GM18873 (cell line): ENCODE measurements at regions not wholly inside any gene's neighbourhood (a gene's known extent, or its start where the extent isn't known, plus 50 kb on each side); places are given as distances from the start of the nearest gene placed in this dataset.
"Not testable (repeated sequence)": the region's sequence is repeated elsewhere in the genome, so short reads cannot be mapped to it uniquely, and the experiment has no call there.

ENCODE experiments used
- ATAC-seq: cut with Tn5 transposase; IDR thresholded peaks from one replicate; pipeline ENCODE4 v1.9.1; 2021; ENCODE audit warnings: mild to moderate bottlenecking, moderate library complexity, moderate number of reproducible peaks; ENCODE audit not compliant: unreplicated experiment, low FRiP score

DNA sequence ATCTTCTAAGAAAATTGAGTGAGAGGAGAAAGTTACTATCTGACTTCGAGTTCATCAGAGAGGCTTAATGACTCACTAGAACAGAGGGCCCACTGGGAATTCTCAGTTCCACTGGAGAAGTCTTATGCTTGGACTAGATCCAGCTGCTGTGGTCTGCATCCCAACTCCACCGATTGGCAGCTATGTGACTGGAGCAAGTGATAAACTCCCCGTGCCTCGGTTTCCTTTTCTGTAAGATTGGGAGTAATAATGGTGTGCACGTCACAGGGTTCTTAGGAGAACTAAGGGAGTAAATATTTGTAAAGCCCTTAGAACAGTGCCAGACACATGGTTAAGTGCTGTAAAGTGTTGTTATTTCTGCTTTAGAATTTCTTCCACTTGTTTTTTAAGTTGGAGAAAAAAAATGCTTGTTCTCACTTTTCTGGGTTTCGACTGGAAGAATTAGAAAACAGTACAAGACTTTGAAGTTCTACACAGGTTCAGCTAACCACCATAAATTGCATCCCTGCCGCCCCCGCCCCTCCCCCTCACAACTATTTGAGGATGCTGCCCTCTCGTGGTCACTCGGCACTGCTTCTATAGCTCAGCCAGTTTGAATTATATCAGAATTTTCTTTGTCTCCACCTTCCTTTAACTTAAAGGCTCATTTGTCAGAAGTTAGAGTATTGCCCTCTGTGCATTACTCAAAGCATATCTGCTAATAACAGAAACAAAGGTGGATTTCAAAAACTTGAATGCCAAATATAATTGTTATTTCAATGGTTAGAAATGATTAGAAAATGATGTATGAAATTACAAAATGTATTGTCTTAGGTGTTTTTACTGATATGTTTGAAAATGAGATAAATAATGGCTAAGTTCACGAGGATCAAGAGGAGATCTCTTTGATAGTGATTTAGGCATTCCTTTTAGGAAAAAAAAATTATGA, 95.0 kb upstream of the IFNGR1 start:
- ATAC-seq: no peak

GRCh38 chr6:137313211-137313610, 94.0 kb upstream of the IFNGR1 start:
- ATAC-seq: no peak

DNA sequence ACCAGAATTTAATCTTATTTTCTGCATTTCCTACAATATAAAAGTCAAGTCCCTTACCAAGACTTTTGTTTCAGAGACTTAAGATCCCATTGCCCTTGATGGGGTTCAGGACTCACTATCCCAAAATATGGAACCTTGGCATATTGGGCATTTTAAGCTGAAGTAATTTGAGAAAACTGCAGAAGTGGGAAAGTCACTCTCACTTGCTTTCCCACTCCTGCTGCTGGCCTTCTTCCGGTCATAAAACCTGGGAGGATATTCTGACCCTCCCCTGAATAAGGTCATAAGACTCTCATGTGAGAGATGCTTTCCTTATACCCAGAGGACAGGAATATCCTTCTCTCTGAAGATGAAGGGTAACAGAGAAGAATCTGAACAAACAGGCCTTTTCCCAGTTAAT, 92.8 kb upstream of the IFNGR1 start:
- no peak for ATAC-seq

GRCh38 chr6:137309078-137309762, 90.0 kb upstream of the IFNGR1 start:
- no peak for ATAC-seq

DNA sequence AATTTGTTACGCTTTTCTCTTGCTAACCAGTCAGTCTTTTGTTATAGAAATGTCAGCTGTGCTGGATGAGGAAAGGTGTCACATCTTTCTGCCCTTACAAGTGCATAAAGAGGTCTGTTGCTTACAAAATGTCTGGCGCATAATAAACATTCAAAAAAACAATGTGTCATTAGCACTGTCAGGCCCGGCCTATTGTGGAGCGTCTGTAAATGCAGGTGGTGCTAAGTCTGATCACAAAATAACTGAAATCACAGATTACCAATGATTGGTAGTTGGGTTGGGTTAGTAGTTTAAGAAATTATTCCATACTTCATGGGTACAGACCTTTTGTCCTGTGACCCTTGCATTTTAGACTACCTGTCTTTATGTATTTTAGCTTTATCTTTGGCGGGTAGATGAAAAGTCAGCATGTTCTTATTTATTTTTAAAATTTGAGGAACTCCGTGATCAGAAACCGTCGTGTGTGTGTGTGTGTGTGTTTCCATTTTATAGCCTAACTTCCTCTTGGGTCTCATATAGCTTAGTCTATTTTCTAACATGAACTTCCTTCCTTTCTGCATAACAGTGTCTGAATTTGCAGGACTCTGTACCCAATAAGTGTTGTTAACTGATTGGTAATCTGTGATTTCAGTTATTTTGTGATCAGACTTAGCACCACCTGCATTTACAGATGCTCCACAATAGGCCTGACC, 88.1 kb upstream of the IFNGR1 start:
- ATAC-seq: no peak

DNA sequence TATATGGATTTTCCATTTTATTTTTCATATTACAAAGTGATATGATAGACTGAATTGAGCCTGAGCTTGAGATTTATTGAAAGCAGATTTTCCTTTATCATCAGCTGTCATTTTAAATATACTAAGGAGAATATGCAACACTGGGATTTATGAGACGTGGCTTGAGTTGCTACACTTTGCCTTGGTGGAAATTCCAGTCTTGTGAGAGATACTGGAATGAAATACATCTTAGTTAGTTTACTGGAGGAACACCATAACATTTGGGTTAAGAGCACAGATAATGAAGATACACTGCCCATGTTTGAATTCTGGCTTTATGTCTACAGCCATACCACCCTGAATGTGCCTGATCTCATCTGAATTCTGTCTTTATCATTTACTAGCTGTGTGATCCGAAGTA, 86.5 kb upstream of the IFNGR1 start:
- no peak for ATAC-seq

DNA sequence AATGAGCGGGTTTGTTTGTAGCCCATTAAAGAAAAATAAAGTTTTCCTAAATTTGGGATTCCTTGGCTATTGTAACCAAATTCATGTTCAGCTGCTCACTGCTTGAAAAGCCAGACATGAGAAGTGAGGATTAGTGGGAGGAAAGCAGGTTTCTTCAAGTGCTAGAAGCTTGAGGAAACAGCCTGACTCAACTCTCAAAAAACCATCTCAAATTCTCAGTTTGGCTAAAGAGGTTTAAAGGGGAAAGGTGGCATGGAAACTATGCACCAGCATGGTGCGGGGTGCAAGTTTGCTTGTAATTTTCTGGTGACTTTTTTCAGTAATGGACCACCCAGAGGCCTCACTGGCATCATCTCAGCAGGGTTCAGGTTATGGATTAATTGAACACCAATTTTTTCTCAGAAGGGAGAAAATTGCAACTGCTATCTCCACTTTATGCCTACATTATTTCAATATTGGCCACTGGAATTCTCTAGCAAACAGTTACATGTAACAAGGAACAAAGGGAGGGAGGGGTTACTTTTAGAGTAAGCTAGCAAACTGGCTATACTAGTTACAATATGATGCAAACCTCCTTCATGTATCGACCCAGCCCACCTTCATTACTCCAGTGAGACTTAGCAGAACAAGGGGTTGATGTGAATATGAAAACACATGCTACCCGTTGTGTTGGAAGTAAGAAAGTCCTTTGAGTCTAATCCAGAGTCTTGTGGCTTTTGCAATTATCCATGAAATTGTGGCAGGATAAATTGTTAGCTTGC, 85.0 kb upstream of the IFNGR1 start:
- no peak for ATAC-seq

- no peak for ATAC-seq
These were observed 84.3 kb upstream of the IFNGR1 start for GRCh38 chr6:137303441-137303840.

GRCh38 chr6:137299681-137300080, 80.5 kb upstream of the IFNGR1 start:
- no peak for ATAC-seq

DNA sequence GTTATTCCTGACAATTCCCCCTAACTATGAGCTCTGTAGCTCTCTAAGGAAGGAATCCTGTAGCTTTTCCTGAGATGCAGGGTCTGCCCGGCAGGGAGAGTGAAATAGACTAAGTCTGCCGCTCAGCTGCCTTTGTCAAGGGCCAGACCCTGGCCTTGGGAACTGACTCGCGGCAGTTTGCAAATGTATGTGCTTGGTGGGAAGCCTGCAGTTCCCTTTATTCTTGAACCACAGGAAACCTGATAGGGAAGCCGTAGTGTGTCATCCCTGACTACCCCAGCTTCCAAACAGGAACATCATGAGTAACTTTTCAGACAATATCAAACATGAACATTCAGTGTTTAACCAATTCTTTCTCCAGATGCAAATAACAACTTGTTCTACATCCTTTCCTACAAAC, 78.7 kb upstream of the IFNGR1 start:
- ATAC-seq: no peak

- not testable (repeated sequence) for ATAC-seq
These were observed 73.1 kb upstream of the IFNGR1 start for GRCh38 chr6:137292326-137292725.

DNA sequence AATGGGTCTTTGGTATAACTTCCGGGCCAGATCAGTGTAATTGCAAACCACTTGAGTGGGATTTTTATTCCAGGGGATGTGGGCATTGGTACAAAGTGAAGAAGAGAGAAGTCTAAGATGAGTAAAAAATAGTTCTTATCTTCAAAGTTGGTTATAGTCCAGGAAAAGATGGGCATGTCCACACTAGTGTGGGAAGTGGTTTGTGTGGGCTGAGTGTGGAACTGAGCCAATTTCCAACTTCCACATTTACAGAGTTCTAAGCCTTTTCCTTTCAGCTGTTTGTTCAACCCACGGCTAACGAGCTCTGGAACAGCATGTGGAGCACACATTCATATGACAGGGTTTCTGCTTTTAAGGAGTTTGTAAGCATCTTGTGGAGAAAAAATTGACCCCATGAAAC, 72.3 kb upstream of the IFNGR1 start:
- no peak for ATAC-seq

DNA sequence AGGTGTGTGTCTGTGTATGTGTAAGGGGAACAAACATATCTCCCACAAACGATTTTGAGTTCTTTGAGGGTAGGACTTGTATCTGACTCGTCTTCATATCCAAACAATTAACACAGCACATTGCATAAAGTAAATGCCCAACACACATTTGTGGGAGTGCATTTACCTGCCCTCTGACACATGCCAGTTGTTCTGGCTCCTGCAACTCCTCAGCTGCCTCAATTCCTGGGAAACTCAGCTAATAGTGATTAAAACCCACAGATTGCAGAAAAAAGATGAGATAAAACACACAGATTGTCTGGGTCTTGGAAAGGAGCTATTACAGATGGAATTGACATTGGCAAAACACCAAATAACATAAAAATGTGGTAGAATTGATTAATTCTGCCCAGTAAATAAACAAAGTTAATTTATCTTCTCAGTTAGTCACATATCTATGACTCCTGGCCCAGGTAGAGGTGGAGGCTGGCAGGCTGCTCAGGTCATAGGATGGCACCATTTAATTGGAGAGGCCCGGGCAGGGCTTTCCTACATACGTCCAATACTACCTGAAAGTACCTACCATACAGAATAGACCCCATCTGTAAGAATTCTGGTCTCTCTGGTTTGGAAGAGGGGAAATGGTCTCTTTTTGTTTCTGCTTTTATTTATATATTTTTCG, 71.5 kb upstream of the IFNGR1 start:
- no peak for ATAC-seq

DNA sequence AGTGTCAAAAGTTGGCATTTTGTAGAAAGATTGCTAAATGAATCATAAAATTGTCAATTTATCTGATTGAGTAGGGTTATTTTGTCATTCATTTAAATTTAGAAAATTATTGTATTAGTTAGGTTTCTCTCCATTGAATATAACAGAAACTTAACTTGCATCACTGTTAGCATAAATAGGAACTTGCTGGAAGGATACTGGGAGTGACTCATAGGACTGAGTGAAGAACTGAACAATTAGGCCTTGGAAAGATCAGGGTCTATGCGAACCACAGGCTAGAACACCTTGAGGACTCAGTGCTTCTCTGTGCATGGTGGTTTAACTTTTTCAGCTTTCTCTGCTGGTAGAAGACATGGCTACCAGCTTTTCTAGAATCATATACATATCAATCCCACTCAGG, 67.7 kb upstream of the IFNGR1 start:
- ATAC-seq: no peak

DNA sequence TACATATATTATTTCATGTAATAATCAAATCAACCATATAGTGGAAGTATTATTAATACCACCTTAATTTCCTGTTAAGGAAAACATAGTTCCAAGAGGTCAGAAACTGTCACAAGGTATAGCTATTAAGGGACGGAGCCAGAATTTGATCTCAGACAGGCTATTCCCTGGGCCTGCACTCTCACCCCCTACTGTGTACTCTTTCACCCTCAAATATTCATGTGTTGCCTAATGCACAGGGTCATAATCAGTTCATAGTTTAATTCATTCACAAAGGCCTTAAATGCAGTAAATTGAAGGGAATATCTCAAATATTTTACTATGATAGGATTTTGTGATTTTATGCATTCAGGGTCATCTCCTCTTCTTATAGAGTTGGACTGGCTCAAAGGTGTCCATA, 67.2 kb upstream of the IFNGR1 start:
- no peak for ATAC-seq

- ATAC-seq: no peak
These were observed 65.6 kb upstream of the IFNGR1 start for GRCh38 chr6:137284811-137285110.

DNA sequence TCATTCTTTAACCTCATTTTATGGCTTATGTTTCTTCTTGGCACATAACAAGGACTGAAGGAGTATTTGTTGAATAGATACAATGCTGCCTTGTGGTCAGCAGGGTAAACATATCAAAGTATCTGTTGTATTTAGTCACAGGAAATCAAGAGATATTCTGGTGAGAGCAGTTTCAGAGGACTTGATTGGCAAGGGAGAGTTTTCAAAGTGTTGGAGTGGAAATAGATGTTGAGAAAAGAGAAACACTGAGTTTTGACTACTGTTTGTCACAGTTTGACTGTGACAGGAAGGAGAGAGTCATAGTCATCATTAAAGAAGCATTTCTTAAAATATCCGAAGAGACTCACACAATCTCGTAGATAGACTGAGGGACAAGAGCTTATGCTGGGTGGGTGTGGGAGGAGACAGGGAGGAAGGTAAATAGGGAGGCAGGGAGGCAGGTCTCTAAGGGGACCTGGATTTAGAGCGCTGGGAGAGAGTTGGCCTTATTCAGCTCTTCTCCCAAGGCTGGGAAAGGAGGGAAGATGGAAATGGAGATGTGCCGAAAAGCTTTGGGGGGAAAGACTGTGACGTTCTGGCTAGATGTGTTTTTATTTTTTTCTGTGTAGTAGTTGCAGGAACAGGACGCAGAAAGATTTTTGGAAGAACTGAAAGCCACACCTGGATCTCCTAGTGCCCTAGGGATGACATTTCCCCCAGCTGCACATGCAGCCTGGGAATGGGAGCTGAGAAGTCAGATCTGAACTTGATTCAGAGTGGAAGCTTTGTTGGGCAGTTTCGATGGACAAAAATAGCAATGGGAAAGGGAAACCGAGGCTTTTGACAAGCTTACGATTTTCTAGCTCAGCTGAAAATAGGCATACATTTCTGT, 65.0 kb upstream of the IFNGR1 start:
- peak; percentile 77 for ATAC-seq

DNA sequence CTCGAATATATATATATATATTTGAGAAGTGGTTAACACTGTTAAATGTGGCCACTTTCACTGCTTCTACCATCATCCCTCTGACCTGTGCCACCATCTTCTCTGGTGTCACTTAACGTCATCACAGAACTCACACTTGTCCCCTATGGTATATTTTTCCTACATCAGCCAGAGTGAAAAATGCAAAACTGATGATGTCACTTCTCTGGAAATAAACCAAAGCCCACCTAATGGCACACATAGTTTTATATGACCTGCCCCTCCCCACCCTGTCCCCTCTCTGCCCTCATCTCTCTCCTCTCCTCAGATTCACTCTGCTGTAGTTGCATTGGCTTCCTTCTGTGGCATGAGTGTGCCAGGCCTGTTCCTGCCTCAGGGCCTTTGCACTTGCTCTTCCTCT, 63.9 kb upstream of the IFNGR1 start:
- no peak for ATAC-seq

DNA sequence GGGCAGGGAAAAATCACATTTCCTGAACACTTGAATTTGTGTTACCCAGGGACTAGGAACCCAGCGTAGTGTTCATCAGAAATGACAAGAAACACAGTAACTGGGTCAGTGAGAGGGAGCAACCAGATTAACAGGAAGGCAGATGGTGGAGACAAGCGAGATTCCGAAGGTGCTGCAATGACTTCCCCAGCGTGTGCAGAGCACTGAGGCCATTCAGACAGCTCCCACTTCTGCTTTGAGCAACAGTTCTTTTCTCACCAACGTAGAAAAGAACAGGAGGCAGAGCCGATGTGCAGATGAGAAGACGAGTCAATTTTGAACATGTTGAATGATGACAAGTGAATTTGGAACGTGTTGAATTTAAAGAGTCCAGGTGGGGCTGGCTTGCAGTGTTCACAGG, 63.1 kb upstream of the IFNGR1 start:
- ATAC-seq: no peak
